PC-9 (cell line): ENCODE measurements at regions not wholly inside any gene's neighbourhood (a gene's known extent, or its start where the extent isn't known, plus 50 kb on each side); places are given as distances from the start of the nearest gene placed in this dataset.

Experiments
- BruUV-seq: library from RNA; stranded (reverse); fragments of 400-500 nt; replicated peaks from 2 replicates; lab custom pipeline; 2021; lab: Mats Ljungman, UMichigan
- CTCF ChIA-PET: fragments of 300-600 bp; sonication (Branson Sonifier 250); formaldehyde crosslinking; loops from one replicate; lab custom pipeline; 2022; ENCODE audit warnings: antibody characterized with exemption; lab: Charles Lee
- POLR2A ChIA-PET: fragments of 300-600 bp; sonication (Branson Sonifier 250); formaldehyde crosslinking; loops from one replicate; lab custom pipeline; 2022; ENCODE audit warnings: antibody characterized with exemption; ENCODE audit not compliant: unreplicated experiment; lab: Charles Lee
- DNase-seq, 2 experiments: peaks; one replicate each; pipeline versions ENCODE4 v3.0.0 to v3.0.0-alpha.2; 2015 to 2022; ENCODE audit warnings: mixed read lengths in 1 of 2
- H2AFZ ChIP-seq: fragments of 200-600 bp; sonication (generic); 2 replicates; pipeline ENCODE4 v1.8.1; 2017; ENCODE audit warnings: antibody characterized with exemption
- H3F3A ChIP-seq: fragments of 200-600 bp; sonication (generic); 2 replicates; pipeline ENCODE4 v1.8.1; 2017; ENCODE audit warnings: antibody characterized with exemption, mild to moderate bottlenecking, low read depth; ENCODE audit not compliant: insufficient read depth
- H3K27ac ChIP-seq: fragments of 200-600 bp; sonication (generic); 2 replicates; pipeline ENCODE4 v1.6.1; 2016; ENCODE audit warnings: mixed run types
- H3K27me3 ChIP-seq: fragments of 200-600 bp; sonication (generic); 2 replicates; pipeline ENCODE4 v1.6.1; 2016; ENCODE audit warnings: low read depth, mixed run types; ENCODE audit not compliant: insufficient read depth
- H3K36me3 ChIP-seq: fragments of 200-600 bp; sonication (generic); 2 replicates; pipeline ENCODE4 v1.6.1; 2016; ENCODE audit warnings: low read depth, mixed run types
- H3K4me1 ChIP-seq: fragments of 200-600 bp; sonication (generic); replicated peaks from 2 replicates; pipeline ENCODE4 v1.6.1; 2016; ENCODE audit warnings: mixed run types; ENCODE audit not compliant: insufficient read depth
- H3K4me2 ChIP-seq: fragments of 200-600 bp; sonication (generic); 2 replicates; pipeline ENCODE4 v1.6.1; 2017; ENCODE audit warnings: mixed run types
- H3K4me3 ChIP-seq: fragments of 200-600 bp; sonication (generic); 2 replicates; pipeline ENCODE4 v1.6.1; 2016; ENCODE audit warnings: mixed run types
- H3K79me2 ChIP-seq: fragments of 200-600 bp; sonication (generic); 2 replicates; pipeline ENCODE4 v1.6.1; 2017; ENCODE audit warnings: low read depth, mixed run types
- H3K9me2 ChIP-seq: fragments of 200-600 bp; sonication (generic); 2 replicates; pipeline ENCODE4 v1.8.1; 2017; ENCODE audit warnings: mild to moderate bottlenecking; ENCODE audit not compliant: insufficient read depth
- H3K9me3 ChIP-seq: fragments of 200-600 bp; sonication (generic); 2 replicates; pipeline ENCODE4 v1.8.1; 2016; ENCODE audit warnings: low read depth; ENCODE audit not compliant: insufficient read depth
- H4K20me1 ChIP-seq: fragments of 200-600 bp; sonication (generic); 2 replicates; pipeline ENCODE4 v1.8.1; 2017; ENCODE audit not compliant: insufficient read depth
- CTCF ChIP-seq: fragments of 200-600 bp; sonication (generic); conservative IDR thresholded peaks from 2 replicates; pipeline ENCODE4 v1.6.1; 2017; ENCODE audit warnings: mixed run types, antibody characterized with exemption, mild to moderate bottlenecking, moderate library complexity
- EZH2 ChIP-seq: fragments of 200-600 bp; sonication (generic); IDR thresholded peaks from 2 replicates; pipeline ENCODE4 v1.8.0; 2017; ENCODE audit warnings: antibody characterized with exemption, low read depth
- intact Hi-C: fragments of 100-400 bp; cut with micrococcal nuclease; formaldehyde crosslinking; loops from one replicate; pipeline ENCODE4 v1.10.0; 2022; ENCODE audit not compliant: unreplicated experiment

DNA sequence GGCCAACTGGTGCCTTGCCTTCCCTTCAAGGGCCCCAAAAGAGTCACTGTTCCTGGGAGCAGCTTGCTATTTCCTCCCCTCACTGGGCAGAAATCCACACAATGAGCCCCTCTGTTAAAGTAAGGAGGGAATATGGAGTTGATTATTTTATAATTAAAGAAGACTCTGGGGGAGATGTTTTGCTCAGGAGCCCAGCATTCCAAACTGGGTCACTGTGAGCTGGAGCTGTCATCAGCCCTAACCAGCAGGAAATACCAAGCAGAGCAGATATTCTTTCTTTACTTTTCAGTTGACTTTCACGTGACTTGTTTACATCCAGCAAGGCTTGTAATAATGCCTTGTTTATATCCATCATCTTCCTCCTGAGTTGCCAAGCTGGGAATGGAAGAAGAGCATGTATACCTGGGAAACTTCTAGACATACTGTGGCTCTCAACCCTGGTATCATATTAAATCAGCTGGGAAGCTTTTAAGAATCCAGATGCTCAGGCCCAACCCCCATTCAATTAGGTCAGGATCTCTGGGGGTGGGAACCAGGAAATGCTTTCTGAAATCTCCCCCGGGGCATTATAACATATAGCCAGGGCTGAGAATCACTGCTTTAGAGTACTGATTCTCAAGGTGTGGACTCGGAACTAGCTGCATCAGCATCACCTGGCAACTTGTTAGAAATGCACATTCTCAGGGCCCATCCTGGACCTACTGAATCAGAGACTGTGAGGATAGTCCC, 175.6 kb upstream of the MYLIP start:
- no TSS peak for BruUV-seq
- TF ChIP-seq EZH2 (no peak), CTCF (no peak)
- no peak for DNase-seq
- CTCF ChIA-PET, result no interaction called here
- no peaks in the 10 kb centered on the region; the same call in 1 of the 2 replicates for H3K9me3 ChIP-seq
- no peak overlapping the region for H3K27ac ChIP-seq
- H3K36me3 ChIP-seq, result no peaks in the 10 kb centered on the region
- no peak overlapping the region for H3K4me3 ChIP-seq
- H3K4me1 ChIP-seq, result no peaks in the 10 kb centered on the region
- no peak overlapping the region for H2AFZ ChIP-seq
- H3K9me2 ChIP-seq, result no peaks in the 10 kb centered on the region
- no peaks in the 10 kb centered on the region for H4K20me1 ChIP-seq
- H3K4me2 ChIP-seq, result no peak overlapping the region
- intact Hi-C loops, result no loop called here
- POLR2A ChIA-PET, result no interaction called here
- peaks cover 39% of the 10 kb centered on the region for H3K27me3 ChIP-seq
- H3F3A ChIP-seq, result no peaks in the 10 kb centered on the region
- H3K79me2 ChIP-seq, result no peaks in the 10 kb centered on the region

DNA sequence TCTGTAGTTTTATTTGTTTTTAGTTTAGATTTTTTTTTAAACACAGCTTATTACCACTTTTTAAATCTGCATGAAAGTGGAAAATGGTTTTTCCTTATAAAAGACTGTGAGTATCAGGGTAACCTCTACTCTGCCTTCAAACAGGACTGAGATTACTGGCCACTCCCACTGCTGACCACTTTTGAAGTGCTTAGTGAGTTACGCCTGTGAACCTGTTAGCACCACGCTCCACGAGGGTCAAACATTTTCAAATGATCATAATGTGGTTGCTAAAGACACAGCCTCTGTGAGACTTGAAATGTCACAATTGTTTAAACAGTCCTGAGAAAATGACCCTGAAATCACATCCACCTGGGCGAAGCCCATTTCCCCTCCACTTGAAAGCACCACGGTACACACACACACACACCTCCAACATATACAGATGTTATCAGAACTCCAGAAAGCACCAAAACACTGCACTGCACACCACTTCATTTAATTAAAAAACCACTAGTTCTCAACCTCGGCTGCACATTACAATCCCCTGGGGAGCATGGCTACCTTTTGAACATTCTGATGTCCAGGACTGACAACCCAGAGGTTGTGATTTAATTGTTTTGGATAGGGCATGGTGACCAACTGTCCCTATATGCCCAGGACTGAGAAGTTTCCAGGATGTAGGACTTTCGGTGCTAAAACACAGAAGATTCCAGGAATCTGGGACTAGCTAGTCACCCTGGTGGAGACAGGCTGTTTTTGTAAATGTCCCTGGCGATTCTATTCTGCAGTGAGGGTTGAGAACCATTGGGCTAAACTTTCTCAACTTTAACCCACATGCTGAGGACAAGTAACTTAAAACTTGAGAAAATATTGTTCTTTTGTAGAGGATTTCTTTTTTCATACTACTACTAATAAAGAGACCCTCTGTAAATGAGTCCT, 176.4 kb upstream of the MYLIP start:
- H4K20me1 ChIP-seq, result no peaks in the 10 kb centered on the region
- H3K27ac ChIP-seq, result no peak overlapping the region
- BruUV-seq, result no TSS peak
- DNase-seq, result no peak
- H3K79me2 ChIP-seq, result no peaks in the 10 kb centered on the region
- no peaks in the 10 kb centered on the region for H3K9me2 ChIP-seq
- no peak overlapping the region for H3K4me2 ChIP-seq
- CTCF ChIA-PET, result no interaction called here
- no peak overlapping the region for H3K4me3 ChIP-seq
- TF ChIP-seq EZH2 (no peak), CTCF (no peak)
- H3K27me3 ChIP-seq, result peaks cover 42% of the 10 kb centered on the region
- POLR2A ChIA-PET, result no interaction called here
- intact Hi-C loops, result no loop called here
- no peaks in the 10 kb centered on the region for H3K36me3 ChIP-seq
- H2AFZ ChIP-seq, result no peak overlapping the region
- H3F3A ChIP-seq, result no peaks in the 10 kb centered on the region
- H3K4me1 ChIP-seq, result no peaks in the 10 kb centered on the region
- H3K9me3 ChIP-seq, result no peaks in the 10 kb centered on the region; the same call in 1 of the 2 replicates

- Histone ChIP-seq H3K4me2 (no peak overlapping the region), H3K9me2 (no peaks in the 10 kb centered on the region), H3K27me3 (peaks cover 46% of the 10 kb centered on the region), H3K27ac (no peak overlapping the region), H3K4me3 (no peak overlapping the region), H3K4me1 (no peaks in the 10 kb centered on the region), H3K9me3 (no peaks in the 10 kb centered on the region; the same call in 1 of the 2 replicates), H3K79me2 (no peaks in the 10 kb centered on the region), H4K20me1 (no peaks in the 10 kb centered on the region), H3F3A (no peaks in the 10 kb centered on the region), H3K36me3 (no peaks in the 10 kb centered on the region), H2AFZ (no peak overlapping the region)
- intact Hi-C loops, result no loop called here
- TF ChIP-seq CTCF (no peak), EZH2 (no peak)
- POLR2A ChIA-PET, result no interaction called here
- no peak for DNase-seq
- CTCF ChIA-PET, result no interaction called here
- BruUV-seq, result no TSS peak
Measured at GRCh38 chr6:15950962-15951569, 177.8 kb upstream of the MYLIP start.
